NCI-H1694 treated with DMSO at 0.1 percent for 48 hours (cell line): ENCODE measurements at regions not wholly inside any gene's neighbourhood (a gene's known extent, or its start where the extent isn't known, plus 50 kb on each side); places are given as distances from the start of the nearest gene placed in this dataset.
A peak's percentile ranks its signal among the peaks of the same experiment; 100 is the strongest.

Source experiments
- DNase-seq: peaks from one replicate; lab custom pipeline; 2025; lab: John Stamatoyannopoulos, UW

GRCh38 chr2:221822416-221822815 lies 250.3 kb upstream of the EPHA4 start:
- DNase-seq, result no peak

GRCh38 chr2:221818616-221819320 lies 246.7 kb upstream of the EPHA4 start:
- DNase-seq, result no peak

DNA sequence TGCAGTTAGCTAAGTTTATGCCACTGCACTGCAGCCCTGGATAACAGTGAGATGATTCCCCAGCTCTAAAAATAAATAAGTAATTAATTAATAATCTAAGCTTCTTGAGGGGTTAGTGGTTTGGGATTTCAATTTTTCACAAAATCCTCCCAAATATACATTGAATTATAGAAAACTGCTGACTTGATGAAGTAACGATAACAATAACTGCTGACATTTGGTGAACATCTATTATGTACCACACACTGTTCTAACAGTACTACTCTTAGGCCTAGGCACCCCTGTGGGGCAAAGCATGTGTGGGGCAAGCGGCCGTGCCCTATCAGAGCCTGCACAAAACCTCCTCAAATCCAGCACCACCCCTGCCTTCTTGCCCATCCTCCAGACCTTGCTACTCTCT lies 245.8 kb upstream of the EPHA4 start:
- no peak for DNase-seq

DNA sequence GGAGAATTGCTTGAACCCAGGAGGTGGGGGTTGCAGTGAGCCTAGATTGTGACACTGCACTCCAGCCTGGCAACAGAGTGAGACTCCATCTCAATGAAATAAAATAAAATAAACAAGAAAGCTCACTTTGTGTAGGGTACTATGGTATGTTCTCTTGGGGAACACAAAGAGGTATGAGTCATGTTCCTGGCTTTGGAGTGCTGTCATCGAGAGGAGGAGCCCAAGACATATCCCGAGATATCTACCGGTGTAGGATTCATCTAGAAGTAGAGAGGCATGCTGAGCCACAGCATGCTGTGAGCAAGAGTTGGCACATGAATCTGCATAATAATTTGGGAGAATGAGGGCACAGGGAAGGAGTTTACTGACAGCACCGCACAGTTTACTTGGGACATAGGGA lies 244.9 kb upstream of the EPHA4 start:
- DNase-seq, result no peak

GRCh38 chr2:221816566-221816965 lies 244.5 kb upstream of the EPHA4 start:
- DNase-seq, result no peak

DNA sequence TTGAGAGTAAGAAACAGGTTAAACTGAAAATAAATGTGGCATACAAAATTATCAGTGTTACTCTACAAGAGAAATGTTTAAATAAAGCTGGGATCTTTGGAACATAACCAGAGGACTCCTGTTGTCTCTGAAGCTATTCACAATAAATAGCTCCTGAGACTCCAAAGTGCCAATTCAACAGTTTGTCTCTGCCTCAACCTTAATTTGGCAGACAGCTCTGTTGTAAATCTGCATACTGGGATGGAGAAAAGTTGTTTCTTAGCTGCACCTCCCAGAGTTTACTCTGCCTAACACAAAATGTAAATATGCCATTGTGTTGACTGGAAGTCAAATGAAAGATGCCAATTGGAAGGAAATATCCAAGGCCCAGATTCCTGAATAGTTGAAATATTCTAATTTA lies 238.5 kb upstream of the EPHA4 start:
- no peak for DNase-seq

DNA sequence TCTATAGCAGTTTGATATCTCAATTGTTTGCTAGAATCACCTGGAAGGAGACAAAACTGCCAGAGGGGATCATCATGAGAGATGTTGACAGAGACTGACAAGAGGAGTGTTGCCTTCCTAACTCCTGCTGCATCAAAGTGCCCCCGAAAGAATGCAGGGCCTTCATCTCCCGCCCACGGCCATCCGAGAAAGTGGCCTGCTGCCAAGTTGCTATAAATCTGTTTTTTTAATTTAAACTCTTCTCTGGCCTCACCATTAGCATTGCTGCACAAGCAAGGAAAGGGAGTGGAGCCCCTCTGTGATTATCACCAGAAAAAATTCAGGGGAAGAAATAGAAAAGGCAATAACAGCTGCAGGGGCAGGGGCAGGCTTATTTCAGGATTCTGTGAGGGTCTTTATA lies 238.1 kb upstream of the EPHA4 start:
- no peak for DNase-seq

- DNase-seq, result no peak
Measured at GRCh38 chr2:221808488-221808887, 236.4 kb upstream of the EPHA4 start.

DNA sequence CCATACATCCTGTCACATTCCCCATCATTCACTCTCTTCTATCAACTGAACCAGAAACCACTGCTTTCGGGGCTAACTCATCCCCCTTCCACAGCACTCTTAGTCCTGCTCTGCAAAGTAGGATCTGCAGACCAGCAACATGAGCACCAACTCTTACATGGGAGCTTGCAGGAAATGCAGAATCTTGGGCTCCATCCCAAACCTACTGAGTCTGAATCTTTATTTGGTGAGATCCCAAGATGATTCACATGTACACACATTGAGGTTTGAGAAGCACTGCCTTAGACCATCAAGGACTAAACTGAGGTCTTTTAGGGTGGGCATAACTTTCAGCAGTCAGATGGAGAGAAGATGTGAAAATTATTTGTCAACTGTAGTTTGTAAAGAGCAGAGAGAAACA lies 235.6 kb upstream of the EPHA4 start:
- DNase-seq, result no peak

DNA sequence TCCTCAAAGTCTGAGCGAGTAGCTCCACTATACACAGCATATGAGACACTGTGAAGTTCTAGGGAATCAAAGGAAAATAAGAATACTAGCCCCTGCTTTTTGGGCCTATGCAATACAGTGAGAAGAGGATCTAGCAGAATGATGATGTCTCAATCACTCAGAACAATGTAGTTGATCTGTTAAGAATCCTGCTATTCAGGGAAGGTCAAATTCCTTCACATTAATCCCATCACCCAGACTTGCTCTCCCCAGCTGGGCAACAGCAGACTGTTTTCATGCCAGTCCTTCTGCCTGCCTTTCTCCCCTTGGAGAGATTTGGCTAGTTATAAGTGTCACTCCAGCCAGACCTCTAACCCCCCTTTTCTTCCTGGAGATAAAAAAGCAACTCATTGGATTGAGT lies 230.0 kb upstream of the EPHA4 start:
- DNase-seq, result no peak

DNA sequence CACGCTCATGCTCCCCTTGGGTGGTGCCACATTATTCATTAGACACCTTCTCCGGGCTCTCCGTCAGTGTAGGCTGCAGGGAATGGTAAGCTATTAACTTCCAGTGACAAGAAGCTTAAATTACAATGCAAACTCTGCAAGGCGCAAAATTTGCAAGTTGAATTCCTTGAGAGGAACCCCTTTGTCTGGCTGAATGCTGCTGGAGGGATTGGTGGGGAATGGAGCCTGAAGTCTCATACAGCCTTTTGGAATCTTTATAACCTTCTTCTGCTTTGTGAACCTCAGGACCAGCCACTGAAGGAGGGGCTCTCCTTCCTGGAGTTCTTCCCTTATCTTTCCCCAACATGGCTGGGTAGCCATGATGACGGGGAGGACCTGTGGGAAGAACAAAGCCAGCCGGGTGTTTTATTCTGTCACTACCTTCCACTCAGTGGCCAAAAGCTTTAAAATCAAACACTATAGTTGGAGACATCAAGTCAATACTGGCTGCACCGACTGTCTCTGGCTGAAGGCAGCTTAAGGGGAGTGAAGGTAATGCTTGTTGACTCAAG lies 220.9 kb upstream of the EPHA4 start:
- no peak for DNase-seq

DNA sequence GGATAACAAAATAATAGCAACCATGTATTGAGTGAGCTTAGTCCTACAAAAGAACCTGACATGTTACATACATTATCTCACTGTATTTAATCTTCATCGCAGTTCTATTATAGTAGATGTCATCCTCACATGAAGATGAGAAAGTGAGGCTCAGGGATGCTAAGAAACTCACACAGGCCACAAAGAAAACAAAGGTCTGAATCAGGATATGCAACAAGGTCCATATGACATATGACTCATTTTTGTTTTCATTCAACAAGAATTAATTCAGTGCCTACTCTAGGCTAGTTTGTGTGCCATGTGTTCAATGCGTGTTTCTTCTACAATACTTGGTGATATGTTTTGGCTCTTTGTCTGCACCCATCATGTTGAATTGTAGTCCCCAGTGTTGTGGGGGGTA lies 219.7 kb upstream of the EPHA4 start:
- DNase-seq, result no peak

- peak; percentile 4 for DNase-seq
Measured at GRCh38 chr2:221787561-221787960, 215.5 kb upstream of the EPHA4 start.

DNA sequence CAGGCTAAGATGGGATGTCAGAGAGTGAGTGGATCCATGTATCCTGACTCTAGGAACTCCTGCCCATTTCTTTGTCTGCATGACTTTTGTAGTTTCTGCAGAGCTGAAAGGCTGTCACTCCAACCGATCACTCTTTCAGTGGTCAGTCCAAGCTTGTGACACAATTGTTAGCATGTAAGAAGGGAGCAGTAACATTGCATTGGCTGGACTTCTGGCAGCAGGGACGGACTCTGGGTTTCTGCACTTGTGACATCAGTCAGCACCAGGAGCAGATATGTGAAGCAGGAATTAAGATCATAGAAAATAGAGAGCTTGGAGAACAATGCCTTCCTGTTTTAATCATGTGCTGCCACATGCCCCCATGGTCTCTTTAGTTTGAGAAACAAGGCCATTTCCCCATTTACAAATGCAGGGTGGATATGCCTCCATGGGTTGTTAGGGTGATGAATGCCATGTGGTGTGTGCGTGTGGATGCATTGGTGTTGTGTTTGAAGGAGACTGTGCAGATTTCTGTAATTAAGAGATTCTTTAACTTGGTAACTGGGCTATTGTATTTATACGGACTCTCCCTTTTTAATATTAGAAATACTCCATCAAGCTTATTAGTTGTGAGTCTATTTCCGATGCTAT lies 214.3 kb upstream of the EPHA4 start:
- DNase-seq, result no peak

GRCh38 chr2:221780281-221780688 lies 208.2 kb upstream of the EPHA4 start:
- DNase-seq, result no peak

GRCh38 chr2:221779614-221780067 lies 207.5 kb upstream of the EPHA4 start:
- DNase-seq, result no peak

DNA sequence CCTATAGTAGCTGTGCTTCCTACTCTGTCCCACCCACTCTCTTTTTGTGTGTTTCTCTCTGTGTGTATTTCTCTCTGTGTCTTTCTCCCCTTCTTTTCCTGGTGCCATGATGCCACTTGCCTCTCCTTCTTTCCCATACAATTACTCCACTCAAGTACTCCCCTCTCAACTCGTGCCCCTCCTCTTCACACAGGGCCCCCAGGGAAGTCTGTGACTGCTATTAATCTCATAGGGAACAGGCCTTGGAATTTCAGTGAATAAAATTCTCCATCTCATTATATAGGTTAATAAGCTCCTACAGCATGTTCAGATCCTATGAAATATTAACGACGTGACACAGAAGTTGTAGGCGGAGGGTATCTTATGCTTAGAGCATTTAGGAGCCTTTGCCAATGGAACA lies 205.9 kb upstream of the EPHA4 start:
- DNase-seq, result no peak

GRCh38 chr2:221777119-221777518 lies 205.0 kb upstream of the EPHA4 start:
- no peak for DNase-seq

GRCh38 chr2:221775096-221775495 lies 203.0 kb upstream of the EPHA4 start:
- DNase-seq, result no peak

- no peak for DNase-seq
Measured at GRCh38 chr2:221774136-221774535, 202.0 kb upstream of the EPHA4 start.

DNA sequence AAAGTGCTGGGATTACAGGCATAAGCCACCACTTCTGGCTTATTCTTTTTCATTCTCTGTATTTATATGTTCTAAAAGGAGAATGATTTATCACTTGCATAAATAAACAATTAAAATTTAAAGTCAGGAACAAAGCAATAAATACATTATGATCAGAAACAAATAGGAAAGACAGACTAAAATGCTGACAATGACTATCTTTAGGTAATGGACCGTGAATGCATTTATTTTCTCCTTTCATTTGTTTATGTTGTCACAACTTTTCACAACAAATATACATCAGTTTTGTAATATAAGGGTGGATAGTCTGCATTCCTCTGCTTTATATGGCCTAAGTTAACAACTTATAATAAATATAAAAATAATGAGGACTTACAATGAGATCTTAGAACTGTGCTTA lies 199.2 kb upstream of the EPHA4 start:
- no peak for DNase-seq

- DNase-seq, result no peak
Measured at GRCh38 chr2:221767106-221768012, 195.3 kb upstream of the EPHA4 start.

- no peak for DNase-seq
Measured at GRCh38 chr2:221762496-221762895, 190.4 kb upstream of the EPHA4 start.
